DOHH2 (cell line): ENCODE measurements at regions not wholly inside any gene's neighbourhood (a gene's known extent, or its start where the extent isn't known, plus 50 kb on each side); places are given as distances from the start of the nearest gene placed in this dataset.

Experiments used
- EZH2phosphoT487 ChIP-seq: fragments of 200-600 bp; sonication (generic); IDR thresholded peaks from 2 replicates; pipeline ENCODE4 v1.6.1; 2017; ENCODE audit warnings: borderline replicate concordance, mild to moderate bottlenecking, antibody characterized with exemption, low read length, moderate library complexity, mixed read lengths
- TF ChIP-seq, protein P1 (sequence below): fragments of 200-600 bp; sonication (generic); IDR thresholded peaks from one replicate; pipeline ENCODE4 v1.5.1; 2014; ENCODE audit warnings: antibody characterized with exemption, mild to moderate bottlenecking, low read depth, low read length; ENCODE audit not compliant: poor library complexity, severe bottlenecking

DNA sequence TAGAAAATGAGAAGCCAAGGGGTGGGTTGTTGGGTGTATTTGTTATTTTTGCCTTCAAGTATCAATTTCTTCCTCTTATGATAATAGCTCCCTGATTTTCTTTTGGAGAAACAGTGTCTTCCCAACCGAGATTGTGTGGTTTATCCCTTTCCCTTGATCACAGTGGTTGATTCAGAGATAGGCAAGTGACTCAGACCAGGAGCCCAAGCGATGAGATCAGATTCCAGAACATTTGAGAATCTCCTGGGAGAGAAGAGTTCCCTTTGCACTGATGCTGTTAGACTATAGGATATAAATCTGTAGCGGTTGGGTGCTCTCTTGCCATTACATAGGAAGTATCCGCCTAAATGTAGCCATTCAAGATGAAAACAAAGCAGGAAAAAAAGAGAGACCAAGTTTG, 90.1 kb upstream of the WDR26 start:
- TF ChIP-seq, protein P1, sequence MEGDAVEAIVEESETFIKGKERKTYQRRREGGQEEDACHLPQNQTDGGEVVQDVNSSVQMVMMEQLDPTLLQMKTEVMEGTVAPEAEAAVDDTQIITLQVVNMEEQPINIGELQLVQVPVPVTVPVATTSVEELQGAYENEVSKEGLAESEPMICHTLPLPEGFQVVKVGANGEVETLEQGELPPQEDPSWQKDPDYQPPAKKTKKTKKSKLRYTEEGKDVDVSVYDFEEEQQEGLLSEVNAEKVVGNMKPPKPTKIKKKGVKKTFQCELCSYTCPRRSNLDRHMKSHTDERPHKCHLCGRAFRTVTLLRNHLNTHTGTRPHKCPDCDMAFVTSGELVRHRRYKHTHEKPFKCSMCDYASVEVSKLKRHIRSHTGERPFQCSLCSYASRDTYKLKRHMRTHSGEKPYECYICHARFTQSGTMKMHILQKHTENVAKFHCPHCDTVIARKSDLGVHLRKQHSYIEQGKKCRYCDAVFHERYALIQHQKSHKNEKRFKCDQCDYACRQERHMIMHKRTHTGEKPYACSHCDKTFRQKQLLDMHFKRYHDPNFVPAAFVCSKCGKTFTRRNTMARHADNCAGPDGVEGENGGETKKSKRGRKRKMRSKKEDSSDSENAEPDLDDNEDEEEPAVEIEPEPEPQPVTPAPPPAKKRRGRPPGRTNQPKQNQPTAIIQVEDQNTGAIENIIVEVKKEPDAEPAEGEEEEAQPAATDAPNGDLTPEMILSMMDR, result no peak
- TF ChIP-seq EZH2phosphoT487, result no peak
